SK-N-SH (cell line): ENCODE measurements at regions not wholly inside any gene's neighbourhood (a gene's known extent, or its start where the extent isn't known, plus 50 kb on each side); places are given as distances from the start of the nearest gene placed in this dataset.

Source experiments
- CTCF ChIP-seq: fragments of 200-600 bp; sonication (generic); IDR thresholded peaks from 2 replicates; pipeline ENCODE4 v1.6.1; 2017; ENCODE audit warnings: antibody characterized with exemption, mild to moderate bottlenecking, moderate library complexity
- EP300 ChIP-seq, 2 experiments: IDR thresholded peaks; 2 replicates each; pipeline versions ENCODE4 v1.4.0 to v1.6.1; 2012; ENCODE audit warnings: borderline replicate concordance in 1 of 2, low read depth in 1 of 2, low read length in 1 of 2
- POLR2AphosphoS5 ChIP-seq: IDR thresholded peaks from 2 replicates; pipeline ENCODE4 v1.6.1; 2012; ENCODE audit warnings: low read depth, low read length
- RFX5 ChIP-seq: IDR thresholded peaks from 2 replicates; pipeline ENCODE4 v1.6.1; 2012; ENCODE audit warnings: mild to moderate bottlenecking, improper control_type of control experiment, low read length
- TAF1 ChIP-seq: IDR thresholded peaks from 2 replicates; pipeline ENCODE4 v1.6.1; 2012; ENCODE audit warnings: low read depth, mild to moderate bottlenecking, low read length, moderate library complexity, borderline replicate concordance
- TCF12 ChIP-seq: IDR thresholded peaks from 2 replicates; pipeline ENCODE4 v1.4.0; 2012

- TF ChIP-seq CTCF = no peak
- TF ChIP-seq POLR2AphosphoS5 = no peak
- no peak for TF ChIP-seq TAF1
- TF ChIP-seq RFX5 = no peak
- TF ChIP-seq TCF12 = no peak
- TF ChIP-seq EP300 (IDR thresholded peaks at IDR 0.05; ENCODE audit: borderline replicate concordance in 1 of 2, low read depth in 1 of 2, low read length in 1 of 2) = no peak
Measured at GRCh38 chr6:126148853-126149252, 162.5 kb downstream of the TRMT11 start.
